Activated T-helper 17 cell treated with anti-CD3 and anti-CD28 coated beads, Interleukin-2, amount 50 U/mL, for 72 hours (primary cell): ENCODE measurements at regions not wholly inside any gene's neighbourhood (a gene's known extent, or its start where the extent isn't known, plus 50 kb on each side); places are given as distances from the start of the nearest gene placed in this dataset.

ENCODE experiments used
- ATAC-seq: fragments of 150-1000 bp; cut with Tn5 transposase; replicated peaks from 2 replicates; pipeline ENCODE4 v1.10.0; 2021; ENCODE audit warnings: mild to moderate bottlenecking, moderate library complexity
- H3K27ac Mint-ChIP-seq: one replicate; pipeline ENCODE4 v1.8.0; 2022; ENCODE audit warnings: mixed read lengths
- H3K27me3 Mint-ChIP-seq: one replicate; pipeline ENCODE4 v1.8.0; 2022; ENCODE audit warnings: mixed read lengths
- H3K36me3 Mint-ChIP-seq: one replicate; pipeline ENCODE4 v1.8.0; 2022; ENCODE audit warnings: low read depth, mild to moderate bottlenecking, mixed read lengths
- H3K4me1 Mint-ChIP-seq: one replicate; pipeline ENCODE4 v1.8.0; 2022; ENCODE audit warnings: mixed read lengths
- H3K4me3 Mint-ChIP-seq: one replicate; pipeline ENCODE4 v1.8.0; 2022; ENCODE audit warnings: mild to moderate bottlenecking, mixed read lengths
- H3K9me3 Mint-ChIP-seq: one replicate; pipeline ENCODE4 v1.8.0; 2022; ENCODE audit warnings: mixed read lengths

DNA sequence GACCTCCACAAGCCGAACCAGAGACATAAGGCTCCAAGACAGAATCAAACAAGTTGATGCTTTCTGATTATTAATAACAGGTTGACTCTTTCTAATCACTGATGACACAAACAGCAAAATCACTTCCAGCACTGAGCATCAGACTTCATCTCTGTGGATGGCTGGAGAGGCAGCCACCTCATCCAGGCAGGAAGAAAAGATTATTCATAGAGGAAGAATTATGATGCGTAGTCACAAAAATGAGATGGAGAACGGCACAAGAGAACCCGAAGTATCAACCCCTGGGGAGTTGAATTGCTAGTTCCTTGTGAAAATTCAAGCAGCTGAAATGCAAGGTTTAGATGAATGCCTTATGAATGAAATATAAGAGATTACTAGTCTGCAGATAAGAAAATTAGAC, 49.9 kb upstream of the LMCD1 start:
- Mint-ChIP-seq H3K27me3 (peaks cover 14% of the 10 kb centered on the region), H3K9me3 (no peaks in the 10 kb centered on the region), H3K4me3 (no peak overlapping the region), H3K36me3 (no peaks in the 10 kb centered on the region), H3K27ac (no peak overlapping the region), H3K4me1 (no peaks in the 10 kb centered on the region)
- no peak for ATAC-seq
